Panc1 (cell line): ENCODE measurements at regions not wholly inside any gene's neighbourhood (a gene's known extent, or its start where the extent isn't known, plus 50 kb on each side); places are given as distances from the start of the nearest gene placed in this dataset.

ENCODE experiments used
- ATAC-seq: fragments of 200-7000 bp; cut with Tn5 transposase; 2 replicates; pipeline ENCODE4 v1.9.1; 2020; ENCODE audit warnings: mild to moderate bottlenecking, moderate library complexity
- BruUV-seq: library from RNA; stranded (reverse); fragments of 400-500 nt; replicated peaks from 2 replicates; lab custom pipeline; 2021; lab: Mats Ljungman, UMichigan
- CTCF ChIA-PET: fragments of 300-600 bp; sonication (Branson Sonifier 250); formaldehyde crosslinking; loops from one replicate; lab custom pipeline; 2022; ENCODE audit warnings: antibody characterized with exemption; lab: Charles Lee
- POLR2A ChIA-PET: fragments of 300-600 bp; sonication (Branson Sonifier 250); formaldehyde crosslinking; loops from one replicate; lab custom pipeline; 2022; ENCODE audit warnings: antibody characterized with exemption; lab: Charles Lee
- DNase-seq: peaks from one replicate; pipeline ENCODE4 v3.0.0-alpha.2; 2010; ENCODE audit warnings: low read depth, low spot score
- H3K27ac ChIP-seq: 2 replicates; pipeline ENCODE4 v1.5.1; 2011; ENCODE audit warnings: mild to moderate bottlenecking, low read length, inconsistent platforms
- H3K27me3 ChIP-seq: fragments of 200-500 bp; sonication (Bioruptor generic); 2 replicates; pipeline ENCODE4 v1.6.0; 2014; ENCODE audit warnings: low read length, inconsistent platforms; ENCODE audit not compliant: control insufficient read depth, insufficient read depth
- H3K36me3 ChIP-seq: fragments of 200-500 bp; sonication (Bioruptor generic); 2 replicates; pipeline ENCODE4 v1.5.1; 2014; ENCODE audit warnings: inconsistent platforms, mild to moderate bottlenecking, low read length, moderate library complexity; ENCODE audit not compliant: control insufficient read depth, insufficient read depth
- H3K4me1 ChIP-seq: 2 replicates; pipeline ENCODE4 v1.5.1; 2011; ENCODE audit warnings: inconsistent platforms, mild to moderate bottlenecking, low read length, moderate library complexity; ENCODE audit not compliant: control insufficient read depth, insufficient read depth
- H3K4me3 ChIP-seq, 2 experiments: 2 replicates each; pipeline ENCODE4 v1.5.1; 2011 to 2012; ENCODE audit warnings: low read depth in 2 of 2, low read length in 2 of 2, mild to moderate bottlenecking in 2 of 2, inconsistent platforms in 1 of 2, moderate library complexity in 1 of 2
- H3K9me3 ChIP-seq: fragments of 200-500 bp; sonication (Bioruptor generic); 2 replicates; pipeline ENCODE4 v1.5.1; 2014; ENCODE audit warnings: low read depth, mild to moderate bottlenecking, inconsistent platforms, low read length, moderate library complexity; ENCODE audit not compliant: control insufficient read depth, insufficient read depth
- CTCF ChIP-seq: fragments of 450-650 bp; IDR thresholded peaks from 2 replicates; pipeline ENCODE4 v1.5.1; 2017; ENCODE audit warnings: mild to moderate bottlenecking
- POLR2AphosphoS5 ChIP-seq: IDR thresholded peaks from 2 replicates; pipeline ENCODE4 v1.6.1; 2012; ENCODE audit warnings: mild to moderate bottlenecking, low read depth, low read length, moderate library complexity
- REST ChIP-seq, 2 experiments: IDR thresholded peaks; 2 replicates each; pipeline ENCODE4 v1.6.1; 2011 to 2012; ENCODE audit warnings: low read depth in 2 of 2, control low read depth in 1 of 2, low read length in 1 of 2, mild to moderate bottlenecking in 1 of 2, moderate library complexity in 1 of 2; ENCODE audit not compliant: insufficient read depth in 1 of 2
- SIN3A ChIP-seq: IDR thresholded peaks from 2 replicates; pipeline ENCODE4 v1.6.1; 2012; ENCODE audit warnings: low read depth, mild to moderate bottlenecking, low read length, moderate library complexity, borderline replicate concordance; ENCODE audit not compliant: insufficient read depth
- TCF7L2 ChIP-seq: IDR thresholded peaks from 2 replicates; pipeline ENCODE4 v1.6.1; 2011; ENCODE audit warnings: mild to moderate bottlenecking, low read depth, low read length, inconsistent platforms
- in situ Hi-C: cut with HindIII; loops from 2 replicates; pipeline ENCODE4 v1.10.0; 2016; ENCODE audit warnings: low sequenced_read_pairs, low pct_unique_long_range_greater_than_20kb
- intact Hi-C: fragments of 100-400 bp; cut with micrococcal nuclease; formaldehyde crosslinking; loops from one replicate; pipeline ENCODE4 v1.10.0; 2022; ENCODE audit not compliant: unreplicated experiment

- no peaks in the 10 kb centered on the region for H3K9me3 ChIP-seq
- no TSS peak for BruUV-seq
- no peak overlapping the region for H3K4me3 ChIP-seq
- in situ Hi-C loops: no loop called here
- POLR2A ChIA-PET: no interaction called here
- intact Hi-C loops: no loop called here
- H3K36me3 ChIP-seq: no peaks in the 10 kb centered on the region
- CTCF ChIA-PET: no interaction called here
- DNase-seq: no peak
- H3K27ac ChIP-seq: no peak overlapping the region
- ATAC-seq: no peak
- no peak for TF ChIP-seq CTCF
- no peak for TF ChIP-seq REST (IDR thresholded peaks at IDR 0.05; ENCODE audit: insufficient read depth in 1 of 2, low read depth in 2 of 2, low read length in 1 of 2)
- TF ChIP-seq POLR2AphosphoS5: no peak
- no peak for TF ChIP-seq TCF7L2
- no peak for TF ChIP-seq SIN3A
- no peaks in the 10 kb centered on the region for H3K4me1 ChIP-seq
- H3K27me3 ChIP-seq: peaks cover 2% of the 10 kb centered on the region; the same call in 1 of the 2 replicates
These were observed 198.3 kb downstream of the SREK1 start for GRCh38 chr5:66342341-66342880.

DNA sequence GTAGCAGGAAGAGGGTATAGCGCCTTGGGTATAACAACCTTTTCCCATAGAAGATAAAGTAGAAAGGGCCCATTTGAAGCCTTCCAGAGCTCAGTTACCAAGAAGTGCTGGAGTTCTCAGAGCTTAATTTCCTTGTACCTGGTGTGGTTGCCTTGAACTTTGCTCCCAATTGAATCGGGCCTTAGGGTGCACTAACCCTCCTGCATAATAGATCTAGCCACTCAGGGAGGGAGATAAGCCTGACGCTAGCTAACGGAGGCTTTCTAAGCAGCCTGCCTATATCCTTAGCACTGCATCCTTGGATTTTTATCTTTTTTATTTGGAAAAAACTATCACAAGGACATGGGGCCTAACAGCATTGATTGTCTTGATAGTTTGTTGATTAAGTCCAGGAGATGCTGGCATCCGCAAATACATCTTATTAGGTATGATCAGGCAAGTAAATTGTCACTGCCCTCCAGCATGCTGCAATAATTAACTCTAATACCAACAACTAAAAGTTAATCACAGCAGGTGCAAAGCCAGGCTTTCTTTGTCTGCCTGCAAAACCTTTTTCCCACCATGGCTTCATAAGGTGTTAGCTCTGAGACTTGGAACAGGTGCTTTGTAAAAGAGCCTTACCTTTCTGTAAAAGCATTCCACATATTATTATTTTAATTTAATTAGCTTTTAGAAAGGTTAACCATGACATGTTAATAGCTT lies 199.4 kb downstream of the SREK1 start:
- Histone ChIP-seq H3K27me3 (peaks cover 2% of the 10 kb centered on the region; the same call in 1 of the 2 replicates), H3K4me3 (no peak overlapping the region), H3K9me3 (no peaks in the 10 kb centered on the region), H3K36me3 (no peaks in the 10 kb centered on the region), H3K4me1 (no peaks in the 10 kb centered on the region), H3K27ac (no peak overlapping the region)
- intact Hi-C loops: no loop called here
- in situ Hi-C loops: no loop called here
- ATAC-seq: no peak
- ChIA-PET POLR2A (interaction anchor here (0.6 kb wide), 1 partner anchor 121 kb away, joined by 5 read pairs; no protein-coding TSS in a partner anchor), CTCF (no interaction called here)
- BruUV-seq: no TSS peak
- TF ChIP-seq TCF7L2: no peak
- no peak for TF ChIP-seq SIN3A
- TF ChIP-seq CTCF: no peak
- TF ChIP-seq POLR2AphosphoS5: no peak
- no peak for TF ChIP-seq REST (IDR thresholded peaks at IDR 0.05; ENCODE audit: insufficient read depth in 1 of 2, low read depth in 2 of 2, low read length in 1 of 2)
- DNase-seq: no peak
